ENCODE measurements at regions not wholly inside any gene's neighbourhood (a gene's known extent, or its start where the extent isn't known, plus 50 kb on each side); places are given as distances from the start of the nearest gene placed in this dataset.

DNA sequence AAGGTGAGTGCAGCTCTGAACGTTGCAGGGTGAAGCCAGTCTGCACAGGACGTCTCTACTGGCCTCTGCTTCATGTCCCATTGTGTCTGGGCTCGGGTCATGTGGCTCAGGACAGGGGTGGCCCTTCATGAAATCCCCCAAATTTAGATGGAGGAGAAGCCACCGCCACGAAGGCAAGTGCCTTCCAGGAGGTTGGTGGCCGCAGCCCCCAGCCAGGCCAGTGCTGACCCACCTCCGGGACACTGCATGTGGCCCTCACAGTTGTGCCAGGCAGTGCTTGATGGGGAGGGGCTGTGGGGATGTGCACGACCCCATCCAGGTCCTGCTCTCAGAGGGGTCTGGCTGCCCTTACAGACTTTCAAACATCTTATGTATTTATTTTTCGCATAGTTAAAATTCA, 1311.1 kb downstream of the BRD1 start:
- Histone ChIP-seq H3K36me3 (replicated peaks in 1 of 2; ENCODE audit: control insufficient read depth in 1 of 2, insufficient read depth in 2 of 2, low read length in 2 of 2) (no peaks in the 10 kb centered on the region), H3K4me1 (ENCODE audit: insufficient read depth, low read length) (no peaks in the 10 kb centered on the region), H3K9ac (ENCODE audit: insufficient read depth, low read depth, low read length) (no peak overlapping the region), H3K4me2 (ENCODE audit: low read depth, low read length) (no peak overlapping the region), H3K27ac (ENCODE audit: extremely low read length, insufficient read depth, low read length) (no peak overlapping the region), H3K79me2 (ENCODE audit: insufficient read depth, low read length) (no peaks in the 10 kb centered on the region), H2AFZ (ENCODE audit: low read length) (no peak overlapping the region), H4K20me1 (ENCODE audit: insufficient read depth, low read length) (no peaks in the 10 kb centered on the region), H3K4me3 (replicated peaks in 1 of 3; ENCODE audit: insufficient read depth in 1 of 3, low read depth in 2 of 3, low read length in 3 of 3) (no peak overlapping the region), H3K9me3 (ENCODE audit: low read length) (no peaks in the 10 kb centered on the region), H3K27me3 (ENCODE audit: control insufficient read depth in 1 of 2, insufficient read depth in 2 of 2, low read length in 2 of 2) (peaks cover 16 to 67% of the 10 kb centered on the region in 2 experiments)
- no peak for DNase-seq (ENCODE audit: low spot score)
- in situ Hi-C loops (cut with HindIII; ENCODE audit: extremely low pct_ligation_motif_present, low pct_unique_long_range_greater_than_20kb): no loop called here
- WGBS (ENCODE audit: low lambda C conversion rate): 0% methylated on average over 2 of the region's 9 CpGs
- ChIA-PET POLR2A (no interaction called here), CTCF (ENCODE audit: low intra/inter-chr PET ratio, low total read pairs) (no interaction called here)
- BruUV-seq (replicated peaks): no TSS peak
- no peak for FAIRE-seq
- intact Hi-C loops (cut with micrococcal nuclease; ENCODE audit: unreplicated experiment): no loop called here
- no peak for ATAC-seq
- TF ChIP-seq PLRG1 (conservative IDR thresholded peaks at IDR 0.05) (no peak), FOXA1 (IDR thresholded peaks at IDR 0.05) (no peak), FOXA1 (CRISPR knock-in tag; IDR thresholded peaks at IDR 0.05) (no peak), NCOA2 (CRISPR knock-in tag; IDR thresholded peaks at IDR 0.05) (no peak), ZNF556 (CRISPR knock-in tag; IDR thresholded peaks at IDR 0.05; ENCODE audit: borderline replicate concordance) (no peak), FUBP1 (CRISPR knock-in tag; IDR thresholded peaks at IDR 0.05; ENCODE audit: borderline replicate concordance) (no peak), NR2F1 (CRISPR knock-in tag; IDR thresholded peaks at IDR 0.05) (no peak), EED (CRISPR knock-in tag; IDR thresholded peaks at IDR 0.05) (no peak), SPEN (CRISPR knock-in tag; IDR thresholded peaks at IDR 0.05; ENCODE audit: low read depth) (no peak)
- TF ChIP-seq, protein P1, sequence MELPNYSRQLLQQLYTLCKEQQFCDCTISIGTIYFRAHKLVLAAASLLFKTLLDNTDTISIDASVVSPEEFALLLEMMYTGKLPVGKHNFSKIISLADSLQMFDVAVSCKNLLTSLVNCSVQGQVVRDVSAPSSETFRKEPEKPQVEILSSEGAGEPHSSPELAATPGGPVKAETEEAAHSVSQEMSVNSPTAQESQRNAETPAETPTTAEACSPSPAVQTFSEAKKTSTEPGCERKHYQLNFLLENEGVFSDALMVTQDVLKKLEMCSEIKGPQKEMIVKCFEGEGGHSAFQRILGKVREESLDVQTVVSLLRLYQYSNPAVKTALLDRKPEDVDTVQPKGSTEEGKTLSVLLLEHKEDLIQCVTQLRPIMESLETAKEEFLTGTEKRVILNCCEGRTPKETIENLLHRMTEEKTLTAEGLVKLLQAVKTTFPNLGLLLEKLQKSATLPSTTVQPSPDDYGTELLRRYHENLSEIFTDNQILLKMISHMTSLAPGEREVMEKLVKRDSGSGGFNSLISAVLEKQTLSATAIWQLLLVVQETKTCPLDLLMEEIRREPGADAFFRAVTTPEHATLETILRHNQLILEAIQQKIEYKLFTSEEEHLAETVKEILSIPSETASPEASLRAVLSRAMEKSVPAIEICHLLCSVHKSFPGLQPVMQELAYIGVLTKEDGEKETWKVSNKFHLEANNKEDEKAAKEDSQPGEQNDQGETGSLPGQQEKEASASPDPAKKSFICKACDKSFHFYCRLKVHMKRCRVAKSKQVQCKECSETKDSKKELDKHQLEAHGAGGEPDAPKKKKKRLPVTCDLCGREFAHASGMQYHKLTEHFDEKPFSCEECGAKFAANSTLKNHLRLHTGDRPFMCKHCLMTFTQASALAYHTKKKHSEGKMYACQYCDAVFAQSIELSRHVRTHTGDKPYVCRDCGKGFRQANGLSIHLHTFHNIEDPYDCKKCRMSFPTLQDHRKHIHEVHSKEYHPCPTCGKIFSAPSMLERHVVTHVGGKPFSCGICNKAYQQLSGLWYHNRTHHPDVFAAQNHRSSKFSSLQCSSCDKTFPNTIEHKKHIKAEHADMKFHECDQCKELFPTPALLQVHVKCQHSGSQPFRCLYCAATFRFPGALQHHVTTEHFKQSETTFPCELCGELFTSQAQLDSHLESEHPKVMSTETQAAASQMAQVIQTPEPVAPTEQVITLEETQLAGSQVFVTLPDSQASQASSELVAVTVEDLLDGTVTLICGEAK (IDR thresholded peaks at IDR 0.05): no peak
- TF ChIP-seq, protein P1 (CRISPR knock-in tag; IDR thresholded peaks at IDR 0.05): no peak
- TF ChIP-seq, protein P2, sequence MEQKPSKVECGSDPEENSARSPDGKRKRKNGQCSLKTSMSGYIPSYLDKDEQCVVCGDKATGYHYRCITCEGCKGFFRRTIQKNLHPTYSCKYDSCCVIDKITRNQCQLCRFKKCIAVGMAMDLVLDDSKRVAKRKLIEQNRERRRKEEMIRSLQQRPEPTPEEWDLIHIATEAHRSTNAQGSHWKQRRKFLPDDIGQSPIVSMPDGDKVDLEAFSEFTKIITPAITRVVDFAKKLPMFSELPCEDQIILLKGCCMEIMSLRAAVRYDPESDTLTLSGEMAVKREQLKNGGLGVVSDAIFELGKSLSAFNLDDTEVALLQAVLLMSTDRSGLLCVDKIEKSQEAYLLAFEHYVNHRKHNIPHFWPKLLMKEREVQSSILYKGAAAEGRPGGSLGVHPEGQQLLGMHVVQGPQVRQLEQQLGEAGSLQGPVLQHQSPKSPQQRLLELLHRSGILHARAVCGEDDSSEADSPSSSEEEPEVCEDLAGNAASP (CRISPR knock-in tag; IDR thresholded peaks at IDR 0.05; ENCODE audit: borderline replicate concordance): no peak

Data from HepG2 (cell line).